ENCODE measurements at regions not wholly inside any gene's neighbourhood (a gene's known extent, or its start where the extent isn't known, plus 50 kb on each side); places are given as distances from the start of the nearest gene placed in this dataset.

DNA sequence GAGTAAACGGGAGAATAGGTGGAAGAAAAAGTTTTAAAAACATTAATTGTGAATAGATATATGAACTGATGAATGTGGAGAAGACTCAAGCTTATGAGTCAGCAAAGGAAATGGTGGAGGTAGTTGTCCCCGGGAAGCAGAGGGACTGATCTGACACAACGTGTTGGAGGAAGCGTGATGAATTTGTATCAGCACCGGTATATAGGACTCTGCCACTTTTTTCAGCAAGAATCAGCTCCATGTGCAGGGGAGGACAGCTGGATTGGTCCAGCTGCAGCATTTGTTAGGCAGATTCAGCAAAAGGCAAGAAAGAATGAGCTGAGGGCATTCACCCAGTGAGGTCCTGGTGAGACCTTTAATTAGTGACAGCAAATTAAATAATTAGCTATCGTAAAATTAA, 276.0 kb downstream of the TENT4A start:
- Histone ChIP-seq H3K56ac (ENCODE audit: extremely low read depth, insufficient read depth, low read length) (no peak overlapping the region), H2BK20ac (ENCODE audit: low read depth, low read length) (no peak overlapping the region), H4K20me1 (ENCODE audit: insufficient read depth, low read length) (no peaks in the 10 kb centered on the region), H3K36me3 (ENCODE audit: control insufficient read depth, insufficient read depth, low read length) (no peaks in the 10 kb centered on the region), H2BK15ac (ENCODE audit: low read depth, low read length) (no peak overlapping the region), H2AK5ac (ENCODE audit: low read depth, low read length) (no peak overlapping the region), H3K27me3 (ENCODE audit: control insufficient read depth, insufficient read depth, low read length) (no peaks in the 10 kb centered on the region), H4K91ac (ENCODE audit: insufficient read depth, low read depth, low read length) (no peak overlapping the region), H4K8ac (ENCODE audit: low read depth in 2 of 2, low read length in 2 of 2) (no peak overlapping the region), H3K27ac (ENCODE audit: insufficient read depth, low read length) (no peak overlapping the region), H3K9ac (ENCODE audit: low read depth, low read length) (no peak overlapping the region), H3K4me1 (ENCODE audit: control insufficient read depth, insufficient read depth, low read length) (no peaks in the 10 kb centered on the region), H3K9me1 (ENCODE audit: insufficient read depth, low read length) (no peaks in the 10 kb centered on the region), H2BK120ac (ENCODE audit: low read depth, low read length) (no peak overlapping the region), H3K4me3 (ENCODE audit: insufficient read depth, low read depth, low read length) (no peak overlapping the region), H3K4me2 (ENCODE audit: low read depth, low read length) (no peak overlapping the region), H3K18ac (ENCODE audit: low read depth, low read length) (no peak overlapping the region), H4K5ac (ENCODE audit: low read depth, low read length) (no peak overlapping the region), H3K14ac (replicated peaks; ENCODE audit: low read depth, low read length) (no peak overlapping the region), H2BK5ac (ENCODE audit: low read depth, low read length, poor library complexity, severe bottlenecking) (no peak overlapping the region), H2AK9ac (replicated peaks; ENCODE audit: low read depth, low read length, poor library complexity) (no peak overlapping the region), H3K23ac (ENCODE audit: low read depth, low read length) (no peak overlapping the region), H3K79me1 (ENCODE audit: low read depth in 1 of 2, low read length in 2 of 2) (no peaks in the 10 kb centered on the region), H3K4ac (ENCODE audit: low read depth, low read length) (no peak overlapping the region), H2AFZ (replicated peaks; ENCODE audit: low read length, poor library complexity) (no peak overlapping the region), H3K9me3 (ENCODE audit: control insufficient read depth, insufficient read depth, low read length) (peaks cover 8% of the 10 kb centered on the region)
- 59% methylated on average over 3 of the region's 6 CpGs; no CpG with 5 or more reads in 1 of the 2 experiments for WGBS, 2 experiments (ENCODE audit: extremely low coverage in 2 of 2, insufficient read length in 1 of 2)
- ChIA-PET CTCF (no interaction called here), POLR2A (ENCODE audit: unreplicated experiment) (no interaction called here)
- in situ Hi-C loops (cut with MboI; ENCODE audit: low sequenced_read_pairs) (no loop called here), dilution Hi-C loops (cut with HindIII; ENCODE audit: low sequenced_read_pairs, unreplicated experiment) (no loop called here), intact Hi-C loops (cut with micrococcal nuclease) (no loop called here)
- no peak for ATAC-seq (ENCODE audit: low read depth)
- BruUV-seq (replicated peaks): no TSS peak
- DNase-seq: no peak
- TF ChIP-seq BHLHE40 (IDR thresholded peaks at IDR 0.05; ENCODE audit: low read depth, low read length) (no peak), RFX5 (IDR thresholded peaks at IDR 0.05; ENCODE audit: low read depth, low read length) (no peak), POLR2A (IDR thresholded peaks at IDR 0.05; ENCODE audit: low read depth, low read length) (no peak), MAFK (IDR thresholded peaks at IDR 0.05; ENCODE audit: low read depth, low read length) (no peak), NFE2L2 (IDR thresholded peaks at IDR 0.05; ENCODE audit: low read depth, low read length) (no peak), FOS (IDR thresholded peaks at IDR 0.05; ENCODE audit: low read depth, low read length) (no peak), RAD21 (IDR thresholded peaks at IDR 0.05; ENCODE audit: low read length) (no peak), CEBPB (IDR thresholded peaks at IDR 0.05; ENCODE audit: low read depth, low read length) (no peak), RCOR1 (IDR thresholded peaks at IDR 0.05; ENCODE audit: insufficient replicate concordance, low read length) (no peak), MAZ (IDR thresholded peaks at IDR 0.05; ENCODE audit: borderline replicate concordance, low read depth, low read length) (no peak), MXI1 (IDR thresholded peaks at IDR 0.05; ENCODE audit: borderline replicate concordance, low read depth, low read length) (no peak), CHD1 (IDR thresholded peaks at IDR 0.05; ENCODE audit: low read depth, low read length) (no peak), SMC3 (IDR thresholded peaks at IDR 0.05; ENCODE audit: low read depth, low read length) (no peak)
- TF ChIP-seq, protein P1, sequence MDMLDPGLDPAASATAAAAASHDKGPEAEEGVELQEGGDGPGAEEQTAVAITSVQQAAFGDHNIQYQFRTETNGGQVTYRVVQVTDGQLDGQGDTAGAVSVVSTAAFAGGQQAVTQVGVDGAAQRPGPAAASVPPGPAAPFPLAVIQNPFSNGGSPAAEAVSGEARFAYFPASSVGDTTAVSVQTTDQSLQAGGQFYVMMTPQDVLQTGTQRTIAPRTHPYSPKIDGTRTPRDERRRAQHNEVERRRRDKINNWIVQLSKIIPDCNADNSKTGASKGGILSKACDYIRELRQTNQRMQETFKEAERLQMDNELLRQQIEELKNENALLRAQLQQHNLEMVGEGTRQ (IDR thresholded peaks at IDR 0.05; ENCODE audit: low read depth, low read length): no peak
- TF ChIP-seq, protein P2, sequence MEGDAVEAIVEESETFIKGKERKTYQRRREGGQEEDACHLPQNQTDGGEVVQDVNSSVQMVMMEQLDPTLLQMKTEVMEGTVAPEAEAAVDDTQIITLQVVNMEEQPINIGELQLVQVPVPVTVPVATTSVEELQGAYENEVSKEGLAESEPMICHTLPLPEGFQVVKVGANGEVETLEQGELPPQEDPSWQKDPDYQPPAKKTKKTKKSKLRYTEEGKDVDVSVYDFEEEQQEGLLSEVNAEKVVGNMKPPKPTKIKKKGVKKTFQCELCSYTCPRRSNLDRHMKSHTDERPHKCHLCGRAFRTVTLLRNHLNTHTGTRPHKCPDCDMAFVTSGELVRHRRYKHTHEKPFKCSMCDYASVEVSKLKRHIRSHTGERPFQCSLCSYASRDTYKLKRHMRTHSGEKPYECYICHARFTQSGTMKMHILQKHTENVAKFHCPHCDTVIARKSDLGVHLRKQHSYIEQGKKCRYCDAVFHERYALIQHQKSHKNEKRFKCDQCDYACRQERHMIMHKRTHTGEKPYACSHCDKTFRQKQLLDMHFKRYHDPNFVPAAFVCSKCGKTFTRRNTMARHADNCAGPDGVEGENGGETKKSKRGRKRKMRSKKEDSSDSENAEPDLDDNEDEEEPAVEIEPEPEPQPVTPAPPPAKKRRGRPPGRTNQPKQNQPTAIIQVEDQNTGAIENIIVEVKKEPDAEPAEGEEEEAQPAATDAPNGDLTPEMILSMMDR (conservative IDR thresholded peaks at IDR 0.05; ENCODE audit: low read depth, low read length): no peak

Data from IMR-90 (cell line).